ENCODE measurements at regions not wholly inside any gene's neighbourhood (a gene's known extent, or its start where the extent isn't known, plus 50 kb on each side); places are given as distances from the start of the nearest gene placed in this dataset.

DNA sequence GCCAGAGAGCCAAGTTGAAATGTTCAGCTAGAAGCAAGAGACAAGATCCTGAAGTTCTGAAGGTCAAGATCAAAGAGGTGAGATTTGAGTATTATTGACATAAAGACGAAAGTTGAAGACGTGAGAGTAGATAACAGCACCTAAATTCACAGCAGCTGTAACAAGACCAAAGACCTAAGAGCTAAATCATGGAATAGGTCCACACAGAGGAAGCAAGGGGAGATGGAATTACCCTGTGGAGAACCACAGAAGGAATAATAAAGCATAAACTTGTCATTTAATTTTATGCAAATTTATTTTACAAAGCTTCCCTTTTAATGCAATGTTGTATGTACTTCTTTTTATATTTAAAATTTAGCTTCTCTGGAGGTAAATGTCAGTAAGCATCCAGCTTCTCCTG is 523.7 kb downstream of the NR2F1-AS1 start:
- TF ChIP-seq CTCF (conservative IDR thresholded peaks at IDR 0.05; ENCODE audit: low read length) = no peak
- TF ChIP-seq EZH2phosphoT487 (IDR thresholded peaks at IDR 0.05; ENCODE audit: borderline replicate concordance) = no peak

All from Loucy (cell line).